ENCODE measurements at regions not wholly inside any gene's neighbourhood (a gene's known extent, or its start where the extent isn't known, plus 50 kb on each side); places are given as distances from the start of the nearest gene placed in this dataset.

GRCh38 chr14:29489911-29490425 is 437.7 kb downstream of the PRKD1 start:
- no peak for TF ChIP-seq CTCF (IDR thresholded peaks at IDR 0.05)
- no peak for TF ChIP-seq POLR2A (IDR thresholded peaks at IDR 0.05)
